GM23338 (cell line): ENCODE measurements at regions not wholly inside any gene's neighbourhood (a gene's known extent, or its start where the extent isn't known, plus 50 kb on each side); places are given as distances from the start of the nearest gene placed in this dataset.

Experiments
- CREB1 ChIP-seq: fragments of 250-450 bp; sonication (Bioruptor Pico); IDR thresholded peaks from 2 replicates; pipeline ENCODE4 v1.5.0; 2020; ENCODE audit warnings: low read depth, mild to moderate bottlenecking, moderate library complexity
- CTCF ChIP-seq, 2 experiments: fragments of 200-600 bp in 1 of 2; sonication (generic) in 1 of 2; conservative IDR thresholded peaks; 2 replicates each; pipeline versions ENCODE4 v1.5.1 to v1.6.1; 2016 to 2017; ENCODE audit warnings: antibody characterized with exemption in 2 of 2, low read depth in 2 of 2, mild to moderate bottlenecking in 2 of 2, moderate library complexity in 1 of 2
- ETS1 ChIP-seq: IDR thresholded peaks from 2 replicates; pipeline ENCODE4 v1.6.1; 2016; ENCODE audit warnings: antibody characterized with exemption
- EZH2 ChIP-seq: fragments of 200-600 bp; sonication (generic); IDR thresholded peaks from one replicate; pipeline ENCODE4 v1.8.0; 2017; ENCODE audit warnings: antibody characterized with exemption, mild to moderate bottlenecking, low read depth; ENCODE audit not compliant: unreplicated experiment
- EZH2phosphoT487 ChIP-seq: fragments of 200-600 bp; sonication (generic); IDR thresholded peaks from one replicate; pipeline ENCODE4 v1.8.1; 2018; ENCODE audit warnings: antibody characterized with exemption; ENCODE audit not compliant: unreplicated experiment
- JUNB ChIP-seq: IDR thresholded peaks from one replicate; pipeline ENCODE4 v1.6.1; 2016; ENCODE audit warnings: antibody characterized with exemption; ENCODE audit not compliant: unreplicated experiment
- POLR2AphosphoS5 ChIP-seq: IDR thresholded peaks from 2 replicates; pipeline ENCODE4 v1.6.1; 2016; ENCODE audit warnings: antibody characterized with exemption, low read depth
- REST ChIP-seq: IDR thresholded peaks from one replicate; pipeline ENCODE4 v1.6.1; 2018; ENCODE audit warnings: antibody characterized with exemption; ENCODE audit not compliant: unreplicated experiment
- ZNF331 ChIP-seq: fragments of 250-450 bp; sonication (Bioruptor Pico); IDR thresholded peaks from 2 replicates; pipeline ENCODE4 v1.5.0; 2020; ENCODE audit warnings: low read depth, mild to moderate bottlenecking, moderate library complexity

- no peak for TF ChIP-seq CTCF (conservative IDR thresholded peaks at IDR 0.05; ENCODE audit: low read depth in 2 of 2)
- TF ChIP-seq ETS1: no peak
- TF ChIP-seq CREB1 (CRISPR knock-in tag): no peak
- no peak for TF ChIP-seq POLR2AphosphoS5
- TF ChIP-seq REST: no peak
- no peak for TF ChIP-seq EZH2
- TF ChIP-seq ZNF331: no peak
- TF ChIP-seq EZH2phosphoT487: no peak
- no peak for TF ChIP-seq JUNB
Measured at GRCh38 chr2:2452961-2453360, 121.9 kb upstream of the MYT1L start.
